Endothelial cell of umbilical vein (primary cell): ENCODE measurements at regions not wholly inside any gene's neighbourhood (a gene's known extent, or its start where the extent isn't known, plus 50 kb on each side); places are given as distances from the start of the nearest gene placed in this dataset.

ENCODE experiments used
- BruUV-seq: library from RNA; stranded (reverse); fragments of 400-500 nt; replicated peaks from 2 replicates; lab custom pipeline; 2021; lab: Mats Ljungman, UMichigan
- CTCF ChIA-PET: fragments of 300-600, 350-600 bp; sonication (Branson Sonifier 250); formaldehyde crosslinking; loops from one replicate; lab custom pipeline; 2021; ENCODE audit warnings: antibody characterized with exemption, inconsistent platforms; lab: Charles Lee
- POLR2A ChIA-PET: fragments of 300-600, 350-600 bp; sonication (Branson Sonifier 250); formaldehyde crosslinking; loops from one replicate; lab custom pipeline; 2021; ENCODE audit warnings: antibody characterized with exemption, inconsistent platforms; lab: Charles Lee
- DNase-seq: peaks from one replicate; pipeline ENCODE4 v3.0.0-alpha.2; 2011; ENCODE audit warnings: low read depth, low spot score
- FAIRE-seq: peaks from 2 replicates; lab custom pipeline; 2011; peaks lifted over from hg19 to GRCh38; lab: Jason Lieb, UNC
- H2AFZ ChIP-seq: 2 replicates; pipeline ENCODE4 v1.6.0; 2012; ENCODE audit warnings: low read depth, low read length, control low read depth, inconsistent platforms
- H3K27ac ChIP-seq: 2 replicates; pipeline ENCODE4 v1.5.1; 2011; ENCODE audit warnings: low read depth, mild to moderate bottlenecking, control low read depth, low read length, moderate library complexity; ENCODE audit not compliant: insufficient read depth
- H3K27me3 ChIP-seq, 2 experiments: 2 replicates each; pipeline versions ENCODE4 v1.6.0 to v1.6.1; 2011; ENCODE audit warnings: low read length in 2 of 2, mixed read lengths in 1 of 2; ENCODE audit not compliant: control insufficient read depth in 2 of 2, insufficient read depth in 2 of 2
- H3K36me3 ChIP-seq, 2 experiments: 2 replicates in 1 of 2; 3 replicates in 1 of 2; pipeline ENCODE4 v1.5.1; 2011; ENCODE audit warnings: low read length in 2 of 2, mild to moderate bottlenecking in 1 of 2, moderate library complexity in 1 of 2; ENCODE audit not compliant: control insufficient read depth in 2 of 2, insufficient read depth in 2 of 2; ENCODE audit errors: extremely low read depth in 1 of 2
- H3K4me1 ChIP-seq: 3 replicates; pipeline ENCODE4 v1.5.1; 2011; ENCODE audit warnings: mild to moderate bottlenecking, low read length; ENCODE audit not compliant: control insufficient read depth, insufficient read depth; ENCODE audit errors: extremely low read depth
- H3K4me2 ChIP-seq: 2 replicates; pipeline ENCODE4 v1.6.1; 2011; ENCODE audit warnings: low read length, control low read depth, mixed read lengths; ENCODE audit not compliant: insufficient read depth
- H3K4me3 ChIP-seq, 3 experiments: fragments of 200-600 bp in 1 of 3; sonication (generic), shearing (Covaris generic) in 1 of 3; replicated peaks in 1 of 3; 2 replicates each; pipeline ENCODE4 v1.5.1; 2011 to 2016; ENCODE audit warnings: control low read depth in 3 of 3, low read length in 3 of 3, mild to moderate bottlenecking in 2 of 3, inconsistent platforms in 1 of 3, low read depth in 1 of 3, moderate library complexity in 1 of 3; ENCODE audit not compliant: insufficient read depth in 1 of 3
- H3K79me2 ChIP-seq: 2 replicates; pipeline ENCODE4 v1.6.0; 2012; ENCODE audit warnings: low read length, inconsistent platforms; ENCODE audit not compliant: control insufficient read depth, insufficient read depth
- H3K9ac ChIP-seq: replicated peaks from 2 replicates; pipeline ENCODE3; 2011; ENCODE audit warnings: low read length, control low read depth; ENCODE audit not compliant: insufficient read depth; ENCODE audit errors: extremely low read depth
- H3K9me1 ChIP-seq: replicated peaks from 3 replicates; pipeline ENCODE4 v1.6.0; 2011; ENCODE audit warnings: mild to moderate bottlenecking, low read length; ENCODE audit not compliant: control insufficient read depth, insufficient read depth; ENCODE audit errors: extremely low read depth
- H3K9me3 ChIP-seq: replicated peaks from 2 replicates; pipeline ENCODE4 v1.5.1; 2012; ENCODE audit warnings: low read length, inconsistent platforms; ENCODE audit not compliant: control insufficient read depth, insufficient read depth
- H4K20me1 ChIP-seq: replicated peaks from 2 replicates; pipeline ENCODE3; 2011; ENCODE audit warnings: mild to moderate bottlenecking, low read length; ENCODE audit not compliant: control insufficient read depth, insufficient read depth; ENCODE audit errors: extremely low read depth
- EZH2 ChIP-seq: IDR thresholded peaks from 2 replicates; pipeline ENCODE4 v1.6.1; 2012; ENCODE audit warnings: borderline replicate concordance, low read depth, mild to moderate bottlenecking, moderate library complexity, low read length, inconsistent platforms; ENCODE audit not compliant: severe bottlenecking
- FOS ChIP-seq: IDR thresholded peaks from 2 replicates; pipeline ENCODE4 v1.6.1; 2011; ENCODE audit warnings: mild to moderate bottlenecking, low read length, moderate library complexity, borderline replicate concordance; ENCODE audit not compliant: insufficient read depth
- GATA2 ChIP-seq: IDR thresholded peaks from 2 replicates; pipeline ENCODE4 v1.7.0; 2011; ENCODE audit warnings: low read depth, mild to moderate bottlenecking, moderate library complexity, mixed read lengths, low read length; ENCODE audit not compliant: insufficient read length, insufficient read depth
- JUN ChIP-seq: IDR thresholded peaks from 2 replicates; pipeline ENCODE4 v1.6.1; 2011; ENCODE audit warnings: borderline replicate concordance, low read depth; ENCODE audit not compliant: insufficient read length, insufficient read depth
- POLR2A ChIP-seq: IDR thresholded peaks from 2 replicates; pipeline ENCODE4 v1.6.1; 2012; ENCODE audit warnings: low read depth, mild to moderate bottlenecking, control low read depth, low read length
- POLR2AphosphoS5 ChIP-seq: IDR thresholded peaks from 2 replicates; pipeline ENCODE4 v1.6.1; 2012; ENCODE audit warnings: low read depth, mild to moderate bottlenecking, control low read depth, low read length, moderate library complexity; ENCODE audit not compliant: insufficient read depth
- dilution Hi-C: fragments of 300-500 bp; cut with MboI; formaldehyde crosslinking; loops from one replicate; pipeline ENCODE4 v1.15.0; 2019; ENCODE audit warnings: low sequenced_read_pairs; ENCODE audit not compliant: extremely low pct_ligation_motif_present
- intact Hi-C: fragments of 100-400 bp; cut with micrococcal nuclease; formaldehyde crosslinking; loops from one replicate; pipeline ENCODE4 v1.10.0; 2022
- TF ChIP-seq, protein P1 (sequence below): IDR thresholded peaks from 2 replicates; pipeline ENCODE4 v1.6.1; 2011; ENCODE audit not compliant: insufficient read depth, insufficient read length
- TF ChIP-seq, protein P2 (sequence below), 2 donors: IDR thresholded peaks; 1 replicate in 1 of 2; 2 replicates in 1 of 2; pipeline ENCODE4 v1.5.1; 2011; ENCODE audit warnings: low read length in 2 of 2, mild to moderate bottlenecking in 2 of 2, moderate library complexity in 2 of 2, control low read depth in 1 of 2, inconsistent platforms in 1 of 2, low read depth in 1 of 2; ENCODE audit not compliant: insufficient read depth in 1 of 2; ENCODE audit errors: extremely low read depth in 1 of 2

DNA sequence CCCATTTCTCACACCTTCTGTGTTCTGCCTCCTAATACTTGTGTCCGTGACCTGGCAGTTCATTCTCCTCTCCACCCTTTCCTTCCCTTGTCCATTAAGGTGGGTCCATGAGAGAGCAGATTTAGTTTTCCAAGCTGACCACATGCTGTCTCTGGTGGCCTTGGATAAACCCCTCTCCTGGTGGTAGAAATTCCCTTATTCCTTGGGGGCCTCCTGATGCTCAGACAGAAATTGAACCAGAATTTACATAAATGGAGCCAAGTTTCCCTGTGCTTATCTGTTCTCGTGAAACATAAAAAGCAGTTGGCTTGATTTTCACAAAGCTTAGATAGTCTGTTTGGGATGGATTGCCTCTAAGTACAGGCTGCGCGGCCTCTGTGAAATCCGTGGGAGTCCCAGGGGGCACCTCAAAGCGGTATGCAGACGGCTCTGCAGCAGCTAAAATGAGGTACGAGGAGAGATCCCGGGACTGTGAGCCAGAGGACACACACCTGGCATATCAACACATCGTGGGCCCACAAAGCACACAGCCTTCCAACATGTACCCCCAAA lies 101.0 kb upstream of the NMNAT3 start:
- POLR2A ChIA-PET = no interaction called here
- H3K79me2 ChIP-seq = no peaks in the 10 kb centered on the region
- H3K9ac ChIP-seq = no peak overlapping the region
- TF ChIP-seq POLR2A = no peak
- no peaks in the 10 kb centered on the region for H4K20me1 ChIP-seq
- no peak overlapping the region for H3K27ac ChIP-seq
- no peak overlapping the region for H3K4me3 ChIP-seq
- dilution Hi-C loops = no loop called here
- FAIRE-seq (no peak), DNase-seq (no peak)
- H2AFZ ChIP-seq = no peak overlapping the region
- H3K9me3 ChIP-seq = no peaks in the 10 kb centered on the region
- CTCF ChIA-PET = no interaction called here
- H3K4me2 ChIP-seq = no peak overlapping the region
- no peaks in the 10 kb centered on the region for H3K27me3 ChIP-seq
- intact Hi-C loops = no loop called here
- H3K9me1 ChIP-seq = no peaks in the 10 kb centered on the region
- H3K36me3 ChIP-seq = no peaks in the 10 kb centered on the region
- BruUV-seq = no TSS peak
- no peaks in the 10 kb centered on the region for H3K4me1 ChIP-seq

DNA sequence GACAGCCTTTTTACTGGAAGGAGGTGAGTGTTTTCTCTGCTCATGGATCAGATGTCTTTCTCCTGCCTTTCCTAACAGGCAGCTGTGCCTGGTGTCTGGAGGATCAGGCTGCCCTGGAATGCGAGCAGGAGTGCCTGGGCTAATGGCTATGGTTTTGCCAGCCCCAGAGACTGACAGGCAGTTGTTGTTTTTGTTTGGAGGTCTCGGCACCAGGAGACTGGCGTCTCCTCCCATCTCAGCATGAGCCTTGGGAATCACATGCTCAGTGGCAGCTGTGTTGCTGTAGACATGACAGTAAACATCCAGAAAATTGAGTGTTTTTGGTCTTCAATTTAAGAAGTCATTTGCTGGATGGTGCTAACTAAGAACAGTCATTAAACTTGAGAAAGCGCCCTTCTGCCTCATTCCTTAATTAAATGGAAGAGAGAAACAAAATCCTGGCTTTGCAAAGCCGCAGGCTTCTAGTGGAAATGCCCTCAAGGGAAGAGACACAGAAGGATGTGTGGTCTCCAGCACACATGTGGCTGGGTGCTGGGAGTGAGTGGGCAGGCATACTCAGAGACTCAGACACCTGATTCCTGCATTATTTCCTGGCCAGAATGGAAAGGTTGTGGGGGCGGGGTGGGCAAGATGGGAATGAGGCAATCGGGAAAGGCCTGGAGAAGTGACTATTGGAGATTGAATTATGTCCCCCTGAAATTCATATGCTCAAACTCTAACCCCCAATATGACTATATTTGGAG lies 97.0 kb upstream of the NMNAT3 start:
- no peak overlapping the region for H3K27ac ChIP-seq
- H3K4me1 ChIP-seq = no peaks in the 10 kb centered on the region
- no peaks in the 10 kb centered on the region for H3K9me3 ChIP-seq
- POLR2A ChIA-PET = no interaction called here
- no TSS peak for BruUV-seq
- no peaks in the 10 kb centered on the region for H3K27me3 ChIP-seq
- DNase-seq (no peak), FAIRE-seq (no peak)
- H3K4me3 ChIP-seq = no peak overlapping the region
- intact Hi-C loops = no loop called here
- H3K9me1 ChIP-seq = no peaks in the 10 kb centered on the region
- no peak overlapping the region for H2AFZ ChIP-seq
- no peaks in the 10 kb centered on the region for H4K20me1 ChIP-seq
- H3K36me3 ChIP-seq = no peaks in the 10 kb centered on the region
- H3K9ac ChIP-seq = no peak overlapping the region
- CTCF ChIA-PET = no interaction called here
- dilution Hi-C loops = no loop called here
- TF ChIP-seq, protein P1, sequence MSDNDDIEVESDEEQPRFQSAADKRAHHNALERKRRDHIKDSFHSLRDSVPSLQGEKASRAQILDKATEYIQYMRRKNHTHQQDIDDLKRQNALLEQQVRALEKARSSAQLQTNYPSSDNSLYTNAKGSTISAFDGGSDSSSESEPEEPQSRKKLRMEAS = no peak
- TF ChIP-seq EZH2 = no peak
- no peak for TF ChIP-seq JUN
- TF ChIP-seq POLR2AphosphoS5 = no peak
- TF ChIP-seq, protein P2, sequence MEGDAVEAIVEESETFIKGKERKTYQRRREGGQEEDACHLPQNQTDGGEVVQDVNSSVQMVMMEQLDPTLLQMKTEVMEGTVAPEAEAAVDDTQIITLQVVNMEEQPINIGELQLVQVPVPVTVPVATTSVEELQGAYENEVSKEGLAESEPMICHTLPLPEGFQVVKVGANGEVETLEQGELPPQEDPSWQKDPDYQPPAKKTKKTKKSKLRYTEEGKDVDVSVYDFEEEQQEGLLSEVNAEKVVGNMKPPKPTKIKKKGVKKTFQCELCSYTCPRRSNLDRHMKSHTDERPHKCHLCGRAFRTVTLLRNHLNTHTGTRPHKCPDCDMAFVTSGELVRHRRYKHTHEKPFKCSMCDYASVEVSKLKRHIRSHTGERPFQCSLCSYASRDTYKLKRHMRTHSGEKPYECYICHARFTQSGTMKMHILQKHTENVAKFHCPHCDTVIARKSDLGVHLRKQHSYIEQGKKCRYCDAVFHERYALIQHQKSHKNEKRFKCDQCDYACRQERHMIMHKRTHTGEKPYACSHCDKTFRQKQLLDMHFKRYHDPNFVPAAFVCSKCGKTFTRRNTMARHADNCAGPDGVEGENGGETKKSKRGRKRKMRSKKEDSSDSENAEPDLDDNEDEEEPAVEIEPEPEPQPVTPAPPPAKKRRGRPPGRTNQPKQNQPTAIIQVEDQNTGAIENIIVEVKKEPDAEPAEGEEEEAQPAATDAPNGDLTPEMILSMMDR (IDR thresholded peaks at IDR 0.05; ENCODE audit: extremely low read depth in 1 of 2, insufficient read depth in 1 of 2, low read depth in 1 of 2, low read length in 2 of 2) = no peak
- TF ChIP-seq FOS = no peak
- no peak for TF ChIP-seq GATA2
- no peak overlapping the region for H3K4me2 ChIP-seq
- no peaks in the 10 kb centered on the region for H3K79me2 ChIP-seq
